Tibial nerve (tissue), 4 donors: ENCODE measurements at regions not wholly inside any gene's neighbourhood (a gene's known extent, or its start where the extent isn't known, plus 50 kb on each side); places are given as distances from the start of the nearest gene placed in this dataset.

Experiments
- DNase-seq, 2 donors: peaks; one replicate each; pipeline ENCODE4 v3.0.0-alpha.2; 2019; ENCODE audit warnings: low spot score in 2 of 2
- H3K27ac ChIP-seq, 4 donors: fragments of 200-600 bp; sonication (generic) in 3 of 4; one replicate each; pipeline ENCODE4 v1.5.1; 2017 to 2019; ENCODE audit warnings: mild to moderate bottlenecking in 1 of 4
- H3K27me3 ChIP-seq, 2 donors: fragments of 200-600 bp; sonication (generic) in 1 of 2; one replicate each; pipeline versions ENCODE4 v1.5.1 to v1.6.0; 2017 to 2019
- H3K36me3 ChIP-seq, 3 donors: fragments of 200-600 bp; sonication (generic); one replicate each; pipeline ENCODE4 v1.5.1; 2018 to 2019
- H3K4me1 ChIP-seq, 4 donors: fragments of 200-600 bp; sonication (generic) in 3 of 4; one replicate each; pipeline ENCODE4 v1.5.1; 2017 to 2019
- H3K4me3 ChIP-seq, 4 donors: fragments of 200-600 bp; sonication (generic) in 3 of 4; one replicate each; pipeline ENCODE4 v1.5.1; 2017 to 2019; ENCODE audit warnings: mild to moderate bottlenecking in 1 of 4, moderate library complexity in 1 of 4
- H3K9me3 ChIP-seq, 4 donors: fragments of 200-600 bp; sonication (generic) in 3 of 4; one replicate each; pipeline ENCODE4 v1.5.1; 2017 to 2019
- CTCF ChIP-seq, 5 experiments: fragments of 200-600 bp in 3 of 5; fragments of 450-650 bp in 2 of 5; sonication (generic) in 3 of 5; IDR thresholded peaks; one replicate each; pipeline ENCODE4 v1.5.1; 2016 to 2019; ENCODE audit warnings: antibody characterized with exemption in 5 of 5, mild to moderate bottlenecking in 3 of 5, moderate library complexity in 2 of 5
- EP300 ChIP-seq, 2 donors: sonication (generic); formaldehyde crosslinking; IDR thresholded peaks; one replicate each; pipeline ENCODE4 v1.6.1; 2017; ENCODE audit warnings: antibody characterized with exemption in 2 of 2, mild to moderate bottlenecking in 1 of 2
- POLR2A ChIP-seq, 2 donors: fragments of 450-650 bp; IDR thresholded peaks; one replicate each; pipeline ENCODE4 v1.6.1; 2017; ENCODE audit warnings: antibody characterized with exemption in 2 of 2, mild to moderate bottlenecking in 2 of 2, moderate library complexity in 2 of 2
- WGBS, 2 donors: methylation state at CpG; one replicate each; pipeline ENCODE4 v1.1.5; 2018; 5-methylcytosine and 5-hydroxymethylcytosine counted together

GRCh38 chr2:38212312-38212711 lies 136.4 kb upstream of the CYP1B1 start:
- peaks cover 0 to 12% (median 0%) of the 10 kb centered on the region in 4 donors for H3K4me1 ChIP-seq
- WGBS, 2 donors: 96 to 98% methylated on average over 2 of the region's 2 CpGs
- TF ChIP-seq EP300 (IDR thresholded peaks at IDR 0.05) (no peak), POLR2A (IDR thresholded peaks at IDR 0.05) (no peak), CTCF (IDR thresholded peaks at IDR 0.05) (no peak)

GRCh38 chr2:38207168-38207567 lies 131.2 kb upstream of the CYP1B1 start:
- no peak for TF ChIP-seq EP300 (IDR thresholded peaks at IDR 0.05)
- no peak for TF ChIP-seq POLR2A (IDR thresholded peaks at IDR 0.05)
- no peak for TF ChIP-seq CTCF (IDR thresholded peaks at IDR 0.05)
- Histone ChIP-seq H3K27me3 (no peaks in the 10 kb centered on the region), H3K9me3 (peaks cover 0 to 7% (median 0%) of the 10 kb centered on the region in 4 donors), H3K4me3 (no peak overlapping the region), H3K4me1 (no peaks in the 10 kb centered on the region), H3K27ac (no peak overlapping the region), H3K36me3 (no peaks in the 10 kb centered on the region)
- no peak for DNase-seq
- 88 to 96% methylated on average over 1 of the region's 1 CpG for WGBS, 2 donors

More at GRCh38 chr2:38212312-38212711, 136.4 kb upstream of the CYP1B1 start:
- H3K27me3 ChIP-seq: no peaks in the 10 kb centered on the region
- H3K27ac ChIP-seq: no peak overlapping the region
- H3K9me3 ChIP-seq: peaks cover 0 to 10% (median 0%) of the 10 kb centered on the region in 4 donors
- no peaks in the 10 kb centered on the region for H3K36me3 ChIP-seq
- no peak for DNase-seq
- no peak overlapping the region for H3K4me3 ChIP-seq

- WGBS, 2 donors: 92 to 94% methylated on average over 9 of the region's 9 CpGs
These were observed 127.5 kb upstream of the CYP1B1 start for GRCh38 chr2:38203446-38203810.

GRCh38 chr2:38202713-38203445 lies 126.9 kb upstream of the CYP1B1 start:
- no peaks in the 10 kb centered on the region for H3K36me3 ChIP-seq
- no peak for TF ChIP-seq EP300 (IDR thresholded peaks at IDR 0.05)
- no peak for TF ChIP-seq POLR2A (IDR thresholded peaks at IDR 0.05)
- no peak for TF ChIP-seq CTCF (IDR thresholded peaks at IDR 0.05)
- H3K4me3 ChIP-seq: no peak overlapping the region
- H3K4me1 ChIP-seq: no peaks in the 10 kb centered on the region
- 91 to 94% methylated on average over 14 of the region's 14 CpGs for WGBS, 2 donors
- H3K27me3 ChIP-seq: no peaks in the 10 kb centered on the region
- no peak overlapping the region for H3K27ac ChIP-seq
- no peak for DNase-seq
- H3K9me3 ChIP-seq: no peaks in the 10 kb centered on the region

More at GRCh38 chr2:38203446-38203810, 127.5 kb upstream of the CYP1B1 start:
- no peak for TF ChIP-seq POLR2A (IDR thresholded peaks at IDR 0.05)
- no peaks in the 10 kb centered on the region for H3K4me1 ChIP-seq
- no peaks in the 10 kb centered on the region for H3K9me3 ChIP-seq
- H3K4me3 ChIP-seq: no peak overlapping the region
- no peaks in the 10 kb centered on the region for H3K36me3 ChIP-seq
- no peak for DNase-seq
- no peaks in the 10 kb centered on the region for H3K27me3 ChIP-seq
- no peak overlapping the region for H3K27ac ChIP-seq

- no peak for TF ChIP-seq POLR2A (IDR thresholded peaks at IDR 0.05)
- no peak overlapping the region for H3K27ac ChIP-seq
- H3K9me3 ChIP-seq: no peaks in the 10 kb centered on the region
- no peak overlapping the region for H3K4me3 ChIP-seq
- H3K27me3 ChIP-seq: no peaks in the 10 kb centered on the region
- no peak for DNase-seq
- no peaks in the 10 kb centered on the region for H3K4me1 ChIP-seq
- H3K36me3 ChIP-seq: no peaks in the 10 kb centered on the region
These were observed 125.8 kb upstream of the CYP1B1 start for GRCh38 chr2:38201784-38202183.

- H3K36me3 ChIP-seq: no peaks in the 10 kb centered on the region
- TF ChIP-seq POLR2A (IDR thresholded peaks at IDR 0.05) (no peak), EP300 (IDR thresholded peaks at IDR 0.05) (no peak), CTCF (IDR thresholded peaks at IDR 0.05) (no peak)
- no peak overlapping the region for H3K27ac ChIP-seq
- H3K4me1 ChIP-seq: no peaks in the 10 kb centered on the region
- DNase-seq: no peak
- no peaks in the 10 kb centered on the region for H3K9me3 ChIP-seq
- WGBS, 2 donors: 41 to 53% methylated on average over 3 of the region's 3 CpGs
- H3K27me3 ChIP-seq: no peaks in the 10 kb centered on the region
- no peak overlapping the region for H3K4me3 ChIP-seq
These were observed 124.6 kb upstream of the CYP1B1 start for GRCh38 chr2:38200598-38200997.
